ENCODE measurements at regions not wholly inside any gene's neighbourhood (a gene's known extent, or its start where the extent isn't known, plus 50 kb on each side); places are given as distances from the start of the nearest gene placed in this dataset.
A peak's percentile ranks its signal among the peaks of the same experiment; 100 is the strongest.

- intact Hi-C loops (cut with DNase I) = no loop called here
- DNase-seq = no peak
These were observed 132.3 kb downstream of the TINAG start for GRCh38 chr6:54440549-54440948.

- no peak for DNase-seq
- intact Hi-C loops (cut with DNase I) = no loop called here
These were observed 132.8 kb downstream of the TINAG start for GRCh38 chr6:54441020-54441419.

GRCh38 chr6:54441687-54442248 lies 133.5 kb downstream of the TINAG start:
- DNase-seq = peak in 2 of 10 donors; percentile 57 to 69
- intact Hi-C loops (cut with DNase I) = no loop called here

DNA sequence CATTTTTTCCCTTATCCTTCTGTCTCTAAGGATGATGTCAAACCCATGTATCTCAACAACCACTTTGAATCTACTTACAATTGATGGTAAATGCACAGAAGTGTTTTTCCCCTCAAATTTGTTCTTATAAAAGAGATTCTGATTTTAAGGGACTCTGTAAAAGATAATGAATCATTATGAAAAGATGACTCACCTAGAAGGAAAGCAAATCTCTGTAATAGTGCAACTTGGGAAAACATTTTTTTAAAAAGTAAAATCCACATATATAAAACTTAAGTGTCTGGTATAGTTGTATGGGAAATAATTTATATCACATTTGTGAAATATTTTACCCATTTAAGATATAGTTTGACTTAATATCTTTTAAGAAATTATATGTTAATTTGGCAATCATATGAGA lies 137.0 kb downstream of the TINAG start:
- no peak for DNase-seq
- intact Hi-C loops (cut with DNase I) = no loop called here

GRCh38 chr6:54448617-54449016 lies 140.4 kb downstream of the TINAG start:
- no peak for DNase-seq
- intact Hi-C loops (cut with DNase I) = no loop called here

DNA sequence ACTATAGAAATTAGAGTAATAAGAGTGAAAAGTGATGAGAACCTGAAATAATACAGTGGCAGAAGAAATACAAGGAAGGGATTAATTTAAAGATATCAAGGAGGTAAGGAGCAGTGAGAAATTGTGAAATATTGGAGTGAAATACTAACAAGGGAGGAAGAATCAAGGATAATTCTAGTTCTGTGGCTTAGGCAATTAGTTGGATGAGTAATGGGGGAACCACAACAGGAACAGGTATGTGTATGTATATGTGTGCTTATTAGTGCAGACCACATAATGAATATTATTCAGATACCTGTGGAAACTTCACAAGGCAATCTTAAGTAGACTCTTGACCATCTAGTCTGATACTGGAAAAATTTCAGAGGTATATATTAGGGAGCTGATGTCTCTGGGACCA lies 143.3 kb downstream of the TINAG start:
- intact Hi-C loops (cut with DNase I) = no loop called here
- DNase-seq = no peak

DNA sequence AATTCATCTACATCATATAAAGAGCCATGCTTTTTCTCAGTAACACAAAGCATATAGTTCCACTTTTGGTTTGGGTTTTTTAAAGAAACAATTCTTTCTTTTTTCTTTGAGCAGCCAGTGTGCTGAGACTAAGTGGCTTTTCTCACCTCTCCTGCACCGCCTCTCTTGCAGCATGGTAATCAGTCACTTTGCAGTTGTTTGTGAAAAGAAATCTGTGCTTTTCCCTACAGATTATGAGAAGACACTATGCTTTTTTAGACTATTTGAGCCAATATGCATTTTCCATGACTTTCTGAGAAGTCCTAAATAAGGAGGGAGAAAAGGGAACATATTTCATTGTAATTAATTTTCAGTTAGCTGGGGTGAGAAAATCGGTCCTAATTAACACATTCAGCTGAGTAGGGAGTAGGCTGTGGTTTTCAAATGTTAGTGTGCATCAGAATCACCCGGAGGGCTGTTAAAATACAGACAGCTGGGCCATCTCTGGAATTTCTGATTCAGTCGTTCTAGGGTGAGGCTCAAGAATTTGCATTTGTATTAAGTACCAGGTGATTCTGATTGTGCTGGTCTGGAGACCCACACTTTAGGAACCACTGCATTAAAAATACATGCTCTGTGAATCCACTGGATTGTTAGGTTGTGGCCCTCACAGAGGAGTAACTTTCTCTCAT lies 155.2 kb downstream of the TINAG start:
- DNase-seq = peak in 2 of 10 donors; percentile 40 to 47
- intact Hi-C loops (cut with DNase I) = no loop called here

- intact Hi-C loops (cut with DNase I) = no loop called here
- no peak for DNase-seq
These were observed 157.5 kb downstream of the TINAG start for GRCh38 chr6:54465649-54466300.

- no peak for DNase-seq
- intact Hi-C loops (cut with DNase I) = no loop called here
These were observed 159.1 kb downstream of the TINAG start for GRCh38 chr6:54467384-54467783.

GRCh38 chr6:54473328-54473727 lies 165.1 kb downstream of the TINAG start:
- DNase-seq = no peak
- intact Hi-C loops (cut with DNase I) = no loop called here

GRCh38 chr6:54474898-54475297 lies 166.7 kb downstream of the TINAG start:
- intact Hi-C loops (cut with DNase I) = no loop called here
- DNase-seq = no peak

DNA sequence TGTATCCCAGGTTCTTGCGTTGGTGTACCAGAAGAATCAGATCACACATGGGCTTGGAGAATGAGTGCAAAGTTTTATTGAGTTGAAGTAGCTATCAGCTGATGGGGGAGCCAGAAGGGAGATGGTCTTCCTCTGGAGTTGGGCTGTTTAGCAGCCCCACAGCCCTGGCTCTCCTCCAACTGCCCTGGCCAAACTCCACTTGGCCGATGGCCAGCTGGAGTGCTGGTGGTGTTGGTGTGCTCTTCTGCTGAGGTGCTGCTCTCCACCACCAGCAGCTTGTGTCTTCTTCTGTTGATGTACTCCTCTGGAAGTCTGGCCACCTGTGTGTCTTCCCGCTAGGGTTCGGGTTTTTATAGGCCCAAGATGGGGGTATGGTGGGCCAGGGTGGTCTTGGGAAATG lies 172.8 kb downstream of the TINAG start:
- peak in 1 of 10 donors; percentile 56 for DNase-seq
- intact Hi-C loops (cut with DNase I) = no loop called here

- DNase-seq = no peak
- intact Hi-C loops (cut with DNase I) = no loop called here
These were observed 183.2 kb downstream of the TINAG start for GRCh38 chr6:54491431-54491830.

GRCh38 chr6:54493138-54493537 lies 184.9 kb downstream of the TINAG start:
- intact Hi-C loops (cut with DNase I) = no loop called here
- no peak for DNase-seq

GRCh38 chr6:54503144-54503543 lies 194.9 kb downstream of the TINAG start:
- intact Hi-C loops (cut with DNase I) = no loop called here
- DNase-seq = no peak

- no peak for DNase-seq
- intact Hi-C loops (cut with DNase I) = no loop called here
These were observed 206.8 kb downstream of the TINAG start for GRCh38 chr6:54515013-54515412.

GRCh38 chr6:54515713-54516112 lies 207.5 kb downstream of the TINAG start:
- no peak for DNase-seq
- intact Hi-C loops (cut with DNase I) = no loop called here

DNA sequence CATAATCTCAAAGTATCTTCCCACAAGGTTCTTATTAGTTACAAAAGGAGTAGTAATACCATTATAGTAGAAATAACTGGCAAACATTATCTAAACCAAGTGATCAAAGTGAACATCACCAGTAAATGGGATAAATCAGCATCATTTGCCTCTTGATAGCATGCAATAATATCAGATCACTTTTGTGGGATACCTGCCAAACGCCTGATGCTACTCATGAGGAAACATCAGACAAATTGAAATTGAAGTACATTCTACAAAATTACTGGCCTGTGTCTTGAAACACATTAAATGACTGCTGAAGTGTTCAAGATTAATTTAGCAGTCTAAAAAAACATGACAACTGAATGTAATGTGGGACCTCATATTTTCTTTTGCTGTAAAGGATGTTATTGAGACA lies 208.1 kb downstream of the TINAG start:
- intact Hi-C loops (cut with DNase I) = no loop called here
- no peak for DNase-seq

GRCh38 chr6:54519161-54519560 lies 210.9 kb downstream of the TINAG start:
- intact Hi-C loops (cut with DNase I) = no loop called here
- no peak for DNase-seq

DNA sequence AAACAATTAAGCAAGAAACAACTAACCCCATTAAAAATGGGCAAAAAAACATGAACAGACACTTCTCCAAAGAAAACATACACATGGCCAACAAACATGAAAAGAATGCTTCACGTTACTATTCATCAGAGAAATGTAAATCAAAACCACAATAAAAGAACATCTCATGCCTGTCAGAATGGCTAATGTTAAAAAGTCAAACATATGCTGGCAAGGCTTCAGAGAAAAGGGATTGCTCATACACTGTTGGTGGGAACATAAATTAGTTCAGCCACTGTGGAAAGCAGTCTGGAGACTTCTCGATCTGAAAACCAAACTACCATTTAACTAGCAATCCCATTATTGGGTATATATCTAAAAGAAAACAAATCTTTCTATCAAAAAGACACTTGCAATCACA lies 217.5 kb downstream of the TINAG start:
- DNase-seq = no peak
- intact Hi-C loops (cut with DNase I) = no loop called here

GRCh38 chr6:54533567-54533966 lies 225.3 kb downstream of the TINAG start:
- DNase-seq = peak in 2 of 10 donors; percentile 2 to 24
- intact Hi-C loops (cut with DNase I) = no loop called here

GRCh38 chr6:54535568-54535967 lies 227.3 kb downstream of the TINAG start:
- intact Hi-C loops (cut with DNase I) = no loop called here
- no peak for DNase-seq

All from posterior cingulate gyrus (tissue), 11 donors.